BE2C (cell line): ENCODE measurements at regions not wholly inside any gene's neighbourhood (a gene's known extent, or its start where the extent isn't known, plus 50 kb on each side); places are given as distances from the start of the nearest gene placed in this dataset.
A peak's percentile ranks its signal among the peaks of the same experiment; 100 is the strongest.

Experiments
- DNase-seq: peaks from one replicate; pipeline ENCODE4 v3.0.0-alpha.2; 2020
- H3K27me3 ChIP-seq: fragments of 250-450 bp; sonication (Bioruptor Pico); 2 replicates; pipeline ENCODE4 v1.5.1; 2020; ENCODE audit warnings: mild to moderate bottlenecking
- H3K36me3 ChIP-seq: fragments of 250-450 bp; sonication (Bioruptor Pico); 2 replicates; pipeline ENCODE4 v1.5.1; 2020; ENCODE audit warnings: mild to moderate bottlenecking
- H3K4me1 ChIP-seq: fragments of 250-450 bp; sonication (Bioruptor Pico); 2 replicates; pipeline ENCODE4 v1.5.1; 2020
- H3K4me3 ChIP-seq: 2 replicates; pipeline ENCODE4 v1.5.1; 2011; ENCODE audit warnings: low read depth, low read length
- H3K9me3 ChIP-seq: fragments of 250-450 bp; sonication (Bioruptor Pico); 2 replicates; pipeline ENCODE4 v1.5.1; 2020
- CTCF ChIP-seq: IDR thresholded peaks from 2 replicates; pipeline ENCODE4 v1.5.1; 2012; ENCODE audit warnings: mild to moderate bottlenecking, low read depth, low read length

GRCh38 chr9:80554856-80555255, 983.1 kb downstream of the TLE4 start:
- Histone ChIP-seq H3K27me3 (no peaks in the 10 kb centered on the region), H3K4me3 (no peak overlapping the region), H3K9me3 (no peaks in the 10 kb centered on the region), H3K36me3 (no peaks in the 10 kb centered on the region), H3K4me1 (no peaks in the 10 kb centered on the region; the same call in 1 of the 2 replicates)
- no peak for TF ChIP-seq CTCF
- no peak for DNase-seq

- no peaks in the 10 kb centered on the region; the same call in 1 of the 2 replicates for H3K4me1 ChIP-seq
- no peak for TF ChIP-seq CTCF
- no peak for DNase-seq
- no peaks in the 10 kb centered on the region for H3K36me3 ChIP-seq
- H3K27me3 ChIP-seq, result no peaks in the 10 kb centered on the region
- H3K9me3 ChIP-seq, result no peaks in the 10 kb centered on the region
- H3K4me3 ChIP-seq, result no peak overlapping the region
Observed at GRCh38 chr9:80554301-80554700, 982.5 kb downstream of the TLE4 start.

GRCh38 chr9:80552931-80553330, 981.2 kb downstream of the TLE4 start:
- no peak for TF ChIP-seq CTCF
- Histone ChIP-seq H3K27me3 (no peaks in the 10 kb centered on the region), H3K4me1 (no peaks in the 10 kb centered on the region; the same call in 1 of the 2 replicates), H3K4me3 (no peak overlapping the region), H3K36me3 (no peaks in the 10 kb centered on the region), H3K9me3 (no peaks in the 10 kb centered on the region)
- peak; percentile 39 for DNase-seq

GRCh38 chr9:80550181-80550580, 978.4 kb downstream of the TLE4 start:
- no peaks in the 10 kb centered on the region for H3K27me3 ChIP-seq
- no peaks in the 10 kb centered on the region for H3K9me3 ChIP-seq
- no peaks in the 10 kb centered on the region; the same call in 1 of the 2 replicates for H3K4me1 ChIP-seq
- no peak for DNase-seq
- TF ChIP-seq CTCF, result no peak
- no peaks in the 10 kb centered on the region for H3K36me3 ChIP-seq
- H3K4me3 ChIP-seq, result no peak overlapping the region

GRCh38 chr9:80547613-80548012, 975.8 kb downstream of the TLE4 start:
- no peak for TF ChIP-seq CTCF
- Histone ChIP-seq H3K27me3 (no peaks in the 10 kb centered on the region), H3K4me3 (no peak overlapping the region), H3K9me3 (no peaks in the 10 kb centered on the region), H3K4me1 (no peaks in the 10 kb centered on the region; the same call in 1 of the 2 replicates), H3K36me3 (no peaks in the 10 kb centered on the region)
- DNase-seq, result no peak

- no peaks in the 10 kb centered on the region for H3K36me3 ChIP-seq
- H3K4me3 ChIP-seq, result no peak overlapping the region
- DNase-seq, result no peak
- no peak for TF ChIP-seq CTCF
- H3K4me1 ChIP-seq, result no peaks in the 10 kb centered on the region
- no peaks in the 10 kb centered on the region; the same call in 1 of the 2 replicates for H3K9me3 ChIP-seq
- no peaks in the 10 kb centered on the region for H3K27me3 ChIP-seq
Observed at GRCh38 chr9:80540387-80540786, 968.6 kb downstream of the TLE4 start.
